ENCODE measurements at regions not wholly inside any gene's neighbourhood (a gene's known extent, or its start where the extent isn't known, plus 50 kb on each side); places are given as distances from the start of the nearest gene placed in this dataset.

GRCh38 chr10:61825001-61825400 lies 76.5 kb upstream of the ARID5B start:
- no peak for TF ChIP-seq YY1 (IDR thresholded peaks at IDR 0.05; ENCODE audit: insufficient read depth, insufficient read length)
- no peak for TF ChIP-seq SUZ12 (IDR thresholded peaks at IDR 0.05; ENCODE audit: extremely low read depth, insufficient read depth, insufficient read length)
